Subcutaneous abdominal adipose tissue (tissue), 5 donors: ENCODE measurements at regions not wholly inside any gene's neighbourhood (a gene's known extent, or its start where the extent isn't known, plus 50 kb on each side); places are given as distances from the start of the nearest gene placed in this dataset.

Experiments
- H3K27ac ChIP-seq: one replicate; pipeline ENCODE4 v1.7.0; 2013; ENCODE audit warnings: low read depth, mild to moderate bottlenecking, inconsistent platforms, low read length, moderate library complexity
- H3K27me3 ChIP-seq, 5 donors: one replicate each; pipeline ENCODE4 v1.7.0; 2013; ENCODE audit warnings: low read length in 5 of 5, inconsistent platforms in 1 of 5; ENCODE audit not compliant: control insufficient read depth in 5 of 5, insufficient read depth in 4 of 5
- H3K36me3 ChIP-seq, 5 donors: one replicate each; pipeline ENCODE4 v1.7.0; 2013; ENCODE audit warnings: low read length in 5 of 5; ENCODE audit not compliant: control insufficient read depth in 5 of 5, insufficient read depth in 5 of 5
- H3K4me1 ChIP-seq, 5 donors: one replicate each; pipeline ENCODE4 v1.7.0; 2013; ENCODE audit warnings: low read length in 5 of 5, mild to moderate bottlenecking in 3 of 5, moderate library complexity in 1 of 5; ENCODE audit not compliant: control insufficient read depth in 5 of 5, insufficient read depth in 5 of 5
- H3K4me3 ChIP-seq, 5 donors: one replicate each; pipeline ENCODE4 v1.7.0; 2013; ENCODE audit warnings: low read length in 5 of 5, low read depth in 1 of 5
- H3K9ac ChIP-seq, 5 donors: one replicate each; pipeline ENCODE4 v1.7.0; 2013; ENCODE audit warnings: low read length in 5 of 5, mild to moderate bottlenecking in 4 of 5, moderate library complexity in 3 of 5
- H3K9me3 ChIP-seq, 5 donors: one replicate each; pipeline ENCODE4 v1.7.0; 2013; ENCODE audit warnings: low read length in 5 of 5; ENCODE audit not compliant: control insufficient read depth in 5 of 5
- donor health status: healthy.
- donor health status: healthy.
- donor health status: healthy.
- donor health status: healthy.
- donor health status: healthy.

- no peak overlapping the region for H3K27ac ChIP-seq
Measured at GRCh38 chr1:115430441-115431158, 92.6 kb upstream of the NGF start.

DNA sequence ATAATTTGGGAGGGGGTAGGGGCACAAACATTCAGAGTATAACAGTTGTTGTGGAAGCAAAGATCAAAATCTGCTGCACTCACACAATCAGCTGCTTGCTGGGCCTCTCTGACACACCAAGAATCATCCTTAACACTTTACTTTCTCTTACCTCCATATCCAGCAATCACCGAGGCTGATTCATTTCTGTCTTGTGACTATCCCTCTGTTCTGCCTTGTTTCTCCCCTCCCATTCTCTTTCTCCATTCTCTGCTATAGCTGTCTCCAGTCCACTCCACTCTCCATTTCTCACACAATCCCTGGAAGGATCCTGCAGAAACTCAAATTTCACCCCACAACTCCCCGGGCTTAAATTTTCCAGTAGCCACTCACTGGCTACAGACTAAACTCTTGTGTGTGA lies 91.8 kb upstream of the NGF start:
- no peak overlapping the region for H3K9ac ChIP-seq
- peaks cover 2 to 10% (median 7%) of the 10 kb centered on the region in 5 donors for H3K4me1 ChIP-seq
- no peaks in the 10 kb centered on the region for H3K27me3 ChIP-seq
- no peaks in the 10 kb centered on the region for H3K9me3 ChIP-seq
- no peak overlapping the region for H3K4me3 ChIP-seq
- no peaks in the 10 kb centered on the region for H3K36me3 ChIP-seq
- no peak overlapping the region for H3K27ac ChIP-seq

More at GRCh38 chr1:115430441-115431158, 92.6 kb upstream of the NGF start:
- Histone ChIP-seq H3K27me3 (no peaks in the 10 kb centered on the region), H3K4me3 (no peak overlapping the region), H3K36me3 (no peaks in the 10 kb centered on the region), H3K9ac (no peak overlapping the region), H3K9me3 (no peaks in the 10 kb centered on the region), H3K4me1 (peaks cover 2 to 13% (median 7%) of the 10 kb centered on the region in 5 donors)

DNA sequence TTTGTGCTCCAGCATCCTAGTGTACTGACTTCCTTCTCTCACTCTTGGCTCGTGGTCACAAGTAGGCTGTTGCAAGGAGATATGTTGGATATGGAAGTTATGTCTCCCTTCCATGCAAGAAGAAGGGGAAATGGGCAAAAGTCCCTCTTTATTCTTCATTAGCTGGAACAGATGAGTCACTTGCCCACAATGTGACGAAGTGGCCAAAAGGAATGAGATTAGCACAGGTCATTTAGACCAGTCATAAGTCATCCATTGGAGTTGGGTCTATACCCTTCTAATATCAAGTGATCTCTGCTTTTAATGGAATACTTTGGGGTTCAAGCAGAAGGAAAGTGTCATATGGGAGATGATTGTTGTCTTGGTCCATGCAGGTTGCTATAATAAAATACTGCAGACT lies 91.2 kb upstream of the NGF start:
- Histone ChIP-seq H3K4me3 (no peak overlapping the region), H3K9me3 (no peaks in the 10 kb centered on the region), H3K36me3 (no peaks in the 10 kb centered on the region), H3K27ac (no peak overlapping the region), H3K9ac (no peak overlapping the region), H3K27me3 (no peaks in the 10 kb centered on the region), H3K4me1 (peaks cover 2 to 7% (median 5%) of the 10 kb centered on the region in 5 donors)

DNA sequence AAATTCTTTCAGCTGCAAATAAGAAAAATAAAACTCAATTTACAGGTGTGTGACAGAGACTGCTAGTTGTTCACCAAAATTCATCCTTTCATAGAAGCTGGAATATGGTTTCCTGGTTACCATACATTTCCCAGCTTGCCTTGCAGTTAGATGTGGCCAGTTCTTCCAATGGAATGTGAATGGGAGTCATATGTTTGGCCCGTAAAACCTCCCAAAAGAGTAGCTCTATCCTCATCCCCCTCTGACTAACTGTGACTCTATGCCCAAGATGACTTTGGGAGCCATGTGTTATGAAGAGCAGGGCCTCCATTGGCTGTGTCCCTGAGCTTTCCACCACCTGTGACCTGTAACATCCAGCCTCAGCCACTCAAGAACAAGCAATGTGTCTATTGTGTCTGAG lies 90.6 kb upstream of the NGF start:
- no peak overlapping the region for H3K27ac ChIP-seq
- no peaks in the 10 kb centered on the region for H3K9me3 ChIP-seq
- no peak overlapping the region for H3K9ac ChIP-seq
- no peaks in the 10 kb centered on the region for H3K36me3 ChIP-seq
- no peaks in the 10 kb centered on the region for H3K27me3 ChIP-seq
- H3K4me1 ChIP-seq = peaks cover 2 to 7% (median 5%) of the 10 kb centered on the region in 5 donors
- no peak overlapping the region for H3K4me3 ChIP-seq

- Histone ChIP-seq H3K9ac (no peak overlapping the region), H3K36me3 (no peaks in the 10 kb centered on the region), H3K27ac (no peak overlapping the region), H3K9me3 (no peaks in the 10 kb centered on the region), H3K4me3 (no peak overlapping the region), H3K27me3 (no peaks in the 10 kb centered on the region), H3K4me1 (peaks cover 2 to 7% (median 5%) of the 10 kb centered on the region in 5 donors)
Measured at GRCh38 chr1:115428256-115428655, 90.2 kb upstream of the NGF start.

GRCh38 chr1:115426956-115427355 lies 88.9 kb upstream of the NGF start:
- Histone ChIP-seq H3K4me3 (no peak overlapping the region), H3K27me3 (no peaks in the 10 kb centered on the region), H3K36me3 (no peaks in the 10 kb centered on the region), H3K9ac (no peak overlapping the region), H3K4me1 (peaks cover 2 to 7% (median 5%) of the 10 kb centered on the region in 5 donors), H3K27ac (no peak overlapping the region), H3K9me3 (no peaks in the 10 kb centered on the region)

- Histone ChIP-seq H3K4me1 (peaks cover 2 to 7% (median 5%) of the 10 kb centered on the region in 5 donors), H3K4me3 (no peak overlapping the region), H3K27ac (no peak overlapping the region), H3K9me3 (no peaks in the 10 kb centered on the region), H3K27me3 (no peaks in the 10 kb centered on the region), H3K9ac (no peak overlapping the region), H3K36me3 (no peaks in the 10 kb centered on the region)
Measured at GRCh38 chr1:115426231-115426771, 88.3 kb upstream of the NGF start.

GRCh38 chr1:115425442-115425841 lies 87.4 kb upstream of the NGF start:
- no peaks in the 10 kb centered on the region for H3K36me3 ChIP-seq
- peaks cover 2 to 7% (median 5%) of the 10 kb centered on the region in 5 donors for H3K4me1 ChIP-seq
- no peak overlapping the region for H3K9ac ChIP-seq
- no peak overlapping the region for H3K27ac ChIP-seq
- H3K4me3 ChIP-seq = no peak overlapping the region
- no peaks in the 10 kb centered on the region for H3K9me3 ChIP-seq
- no peaks in the 10 kb centered on the region for H3K27me3 ChIP-seq

GRCh38 chr1:115423776-115424175 lies 85.7 kb upstream of the NGF start:
- Histone ChIP-seq H3K4me3 (no peak overlapping the region), H3K9me3 (no peaks in the 10 kb centered on the region), H3K36me3 (no peaks in the 10 kb centered on the region), H3K27me3 (no peaks in the 10 kb centered on the region), H3K4me1 (peaks cover 2 to 7% (median 5%) of the 10 kb centered on the region in 5 donors), H3K27ac (no peak overlapping the region), H3K9ac (no peak overlapping the region)

DNA sequence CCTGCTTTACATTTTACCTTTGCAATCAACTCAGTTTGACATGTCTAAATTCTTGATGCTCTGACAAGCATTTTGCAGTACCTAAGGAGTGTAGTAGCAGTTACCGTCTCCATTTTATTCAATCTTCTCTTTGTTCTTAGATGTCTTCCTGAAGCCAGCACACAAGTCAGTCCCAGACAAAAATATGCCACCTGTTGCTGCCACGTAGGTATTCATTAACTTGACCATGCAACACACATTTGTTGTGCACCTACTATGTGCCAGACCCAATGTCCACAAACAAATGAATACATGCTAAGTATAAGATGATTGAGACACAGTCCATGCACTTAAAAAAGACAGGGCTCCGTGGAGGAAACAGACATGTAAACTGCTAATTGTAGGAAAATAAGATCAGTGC lies 81.5 kb upstream of the NGF start:
- Histone ChIP-seq H3K36me3 (no peaks in the 10 kb centered on the region), H3K27ac (no peak overlapping the region), H3K9me3 (peaks cover 0 to 3% (median 0%) of the 10 kb centered on the region in 5 donors), H3K27me3 (no peaks in the 10 kb centered on the region), H3K4me1 (no peaks in the 10 kb centered on the region), H3K9ac (no peak overlapping the region), H3K4me3 (no peak overlapping the region)
